ENCODE measurements at regions not wholly inside any gene's neighbourhood (a gene's known extent, or its start where the extent isn't known, plus 50 kb on each side); places are given as distances from the start of the nearest gene placed in this dataset.

DNA sequence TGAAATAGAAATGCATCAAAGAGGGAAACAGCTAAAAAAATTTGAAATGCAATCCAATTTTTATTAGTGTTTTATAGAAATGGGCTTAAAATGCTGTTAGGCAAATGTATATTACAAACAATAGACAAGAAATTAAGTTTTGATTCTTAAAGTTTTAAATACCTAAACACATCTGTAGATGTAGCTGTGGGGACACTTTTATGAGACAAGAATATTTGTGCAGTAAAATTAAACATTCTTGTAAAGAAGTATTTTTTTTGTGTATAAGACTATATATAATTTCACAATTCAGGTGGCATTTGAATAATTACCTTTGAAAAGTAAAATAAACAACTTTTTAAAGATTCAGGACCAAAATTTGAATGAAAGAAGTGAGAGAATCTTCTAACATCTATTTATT, 1015.9 kb downstream of the REEP3 start:
- TF ChIP-seq CTCF (IDR thresholded peaks at IDR 0.05), result no peak
- TF ChIP-seq EZH2 (IDR thresholded peaks at IDR 0.05; ENCODE audit: borderline replicate concordance, insufficient read depth, low read depth, low read length, poor library complexity, severe bottlenecking), result no peak

All from B cell (primary cell).